ENCODE measurements at regions not wholly inside any gene's neighbourhood (a gene's known extent, or its start where the extent isn't known, plus 50 kb on each side); places are given as distances from the start of the nearest gene placed in this dataset.

DNA sequence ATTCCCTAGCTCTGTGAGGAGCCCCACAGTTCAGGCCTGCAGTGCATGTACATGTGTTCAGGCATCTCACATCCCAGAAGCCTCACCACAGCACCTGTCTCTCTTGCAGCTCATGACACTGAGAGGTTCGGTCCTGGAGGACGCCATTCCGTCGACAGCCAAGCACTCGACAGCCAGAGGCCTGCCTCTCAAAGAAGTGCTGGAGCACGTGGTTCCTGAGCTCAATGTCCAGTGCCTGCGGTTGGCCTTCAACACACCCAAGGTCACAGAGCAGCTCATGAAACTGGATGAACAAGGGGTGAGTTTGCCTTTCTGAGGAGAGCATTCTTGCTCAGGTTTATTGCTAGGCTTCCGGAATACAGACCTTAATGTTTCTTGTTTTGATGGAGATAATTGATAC lies 308.3 kb upstream of the RGS6 start:
- TF ChIP-seq POLR2A (IDR thresholded peaks at IDR 0.05; ENCODE audit: low read length) (no peak), GATA1 (IDR thresholded peaks at IDR 0.05; ENCODE audit: low read depth, low read length) (no peak)

All from erythroblast (primary cell).